ENCODE measurements at regions not wholly inside any gene's neighbourhood (a gene's known extent, or its start where the extent isn't known, plus 50 kb on each side); places are given as distances from the start of the nearest gene placed in this dataset.

- no peak for TF ChIP-seq CTCF (IDR thresholded peaks at IDR 0.05; ENCODE audit: insufficient read depth, low read length, missing control alignments)
- POLR2A ChIA-PET: no interaction called here
- CTCF ChIA-PET: no interaction called here
- DNase-seq (ENCODE audit: low read depth, low spot score): no peak
- H3K4me3 ChIP-seq (ENCODE audit: low read depth, low read length): no peak overlapping the region
Observed at GRCh38 chr5:83001796-83002381, 75.3 kb downstream of the TMEM167A start.

- TF ChIP-seq CTCF (IDR thresholded peaks at IDR 0.05; ENCODE audit: insufficient read depth, low read length, missing control alignments): no peak
- POLR2A ChIA-PET: no interaction called here
- CTCF ChIA-PET: no interaction called here
- no peak for DNase-seq (ENCODE audit: low read depth, low spot score)
- no peak overlapping the region for H3K4me3 ChIP-seq (ENCODE audit: low read depth, low read length)
Observed at GRCh38 chr5:83000922-83001321, 76.3 kb downstream of the TMEM167A start.

GRCh38 chr5:83000428-83000827 lies 76.8 kb downstream of the TMEM167A start:
- no peak for TF ChIP-seq CTCF (IDR thresholded peaks at IDR 0.05; ENCODE audit: insufficient read depth, low read length, missing control alignments)
- CTCF ChIA-PET: no interaction called here
- POLR2A ChIA-PET: no interaction called here
- no peak for DNase-seq (ENCODE audit: low read depth, low spot score)
- no peak overlapping the region for H3K4me3 ChIP-seq (ENCODE audit: low read depth, low read length)

GRCh38 chr5:82993416-82993815 lies 83.8 kb downstream of the TMEM167A start:
- ChIA-PET POLR2A (no interaction called here), CTCF (no interaction called here)
- TF ChIP-seq CTCF (IDR thresholded peaks at IDR 0.05; ENCODE audit: insufficient read depth, low read length, missing control alignments): no peak
- H3K4me3 ChIP-seq (ENCODE audit: low read depth, low read length): no peak overlapping the region
- no peak for DNase-seq (ENCODE audit: low read depth, low spot score)

GRCh38 chr5:82992646-82993045 lies 84.5 kb downstream of the TMEM167A start:
- POLR2A ChIA-PET: no interaction called here
- DNase-seq (ENCODE audit: low read depth, low spot score): no peak
- no peak overlapping the region for H3K4me3 ChIP-seq (ENCODE audit: low read depth, low read length)
- no peak for TF ChIP-seq CTCF (IDR thresholded peaks at IDR 0.05; ENCODE audit: insufficient read depth, low read length, missing control alignments)
- CTCF ChIA-PET: no interaction called here

- ChIA-PET POLR2A (no interaction called here), CTCF (no interaction called here)
- no peak for TF ChIP-seq CTCF (IDR thresholded peaks at IDR 0.05; ENCODE audit: insufficient read depth, low read length, missing control alignments)
- no peak for DNase-seq (ENCODE audit: low read depth, low spot score)
- H3K4me3 ChIP-seq (ENCODE audit: low read depth, low read length): no peak overlapping the region
Observed at GRCh38 chr5:82991678-82992323, 85.4 kb downstream of the TMEM167A start.
